HG03469 (cell line): ENCODE measurements at regions not wholly inside any gene's neighbourhood (a gene's known extent, or its start where the extent isn't known, plus 50 kb on each side); places are given as distances from the start of the nearest gene placed in this dataset.

Experiments used
- ATAC-seq: cut with Tn5 transposase; IDR thresholded peaks from one replicate; pipeline ENCODE4 v1.9.1; 2021; ENCODE audit warnings: mild to moderate bottlenecking, moderate library complexity, moderate number of reproducible peaks; ENCODE audit not compliant: unreplicated experiment

DNA sequence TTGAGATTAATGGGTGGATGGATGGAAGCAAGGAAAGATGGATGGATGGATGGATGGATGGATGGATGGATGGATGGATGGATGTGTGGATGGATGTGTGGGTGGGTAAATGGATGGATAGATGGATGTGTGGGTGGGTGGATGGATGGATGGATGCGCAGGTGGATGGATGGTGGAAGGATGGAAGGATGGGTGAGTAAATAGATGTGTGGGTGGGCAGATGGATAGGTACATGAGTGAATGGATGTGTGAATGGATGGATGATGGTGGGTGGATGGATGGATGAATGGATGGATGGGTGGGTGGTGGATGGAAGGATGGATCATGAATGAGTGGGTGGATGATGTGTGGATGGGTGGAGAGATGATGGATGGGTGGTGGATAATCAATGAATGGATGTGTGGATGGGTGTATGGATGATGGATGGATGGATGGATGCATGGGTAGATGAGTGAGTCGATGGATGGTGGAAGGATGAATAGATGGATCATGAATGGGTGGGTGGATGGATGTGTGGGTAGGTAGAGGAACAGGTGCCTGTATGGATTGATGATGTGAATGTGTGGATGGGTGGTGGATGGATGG, 375.2 kb downstream of the BRD1 start:
- no peak for ATAC-seq

DNA sequence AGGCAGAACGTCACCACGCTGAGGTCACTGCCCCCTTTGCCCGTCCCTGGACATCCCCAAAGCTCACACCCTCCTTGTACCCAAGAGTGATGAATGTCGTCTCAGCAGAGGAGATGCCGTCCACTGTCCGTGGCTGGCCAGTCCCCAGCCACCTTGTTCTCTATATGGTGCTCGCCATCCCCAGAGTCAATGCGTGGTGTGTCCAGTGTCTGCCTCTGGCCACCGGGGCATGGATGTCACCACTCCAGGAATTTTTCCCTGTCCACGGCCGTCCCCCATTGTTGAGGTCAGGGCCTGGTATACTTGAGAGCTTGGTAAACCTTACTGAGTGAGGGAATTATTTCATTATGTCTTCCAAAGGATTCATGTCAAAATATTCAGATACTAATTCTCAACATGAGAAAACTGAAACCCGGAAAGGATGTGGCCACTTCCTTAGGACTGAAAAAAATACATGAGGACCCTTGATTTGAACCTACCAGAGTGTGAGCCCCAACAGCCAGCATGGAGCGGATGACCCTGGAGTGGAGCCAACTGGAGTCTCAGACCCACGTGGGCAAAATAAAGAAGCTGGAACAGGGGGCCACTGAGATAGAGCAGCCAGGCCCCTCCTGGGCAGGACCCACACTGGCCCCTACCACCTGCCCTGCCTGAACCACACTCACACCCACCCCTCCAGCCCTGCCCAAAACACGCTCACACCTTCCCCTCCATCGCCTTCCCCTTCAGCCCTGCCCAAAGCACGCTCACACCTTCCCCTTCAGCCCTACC, 376.4 kb downstream of the BRD1 start:
- ATAC-seq = no peak

DNA sequence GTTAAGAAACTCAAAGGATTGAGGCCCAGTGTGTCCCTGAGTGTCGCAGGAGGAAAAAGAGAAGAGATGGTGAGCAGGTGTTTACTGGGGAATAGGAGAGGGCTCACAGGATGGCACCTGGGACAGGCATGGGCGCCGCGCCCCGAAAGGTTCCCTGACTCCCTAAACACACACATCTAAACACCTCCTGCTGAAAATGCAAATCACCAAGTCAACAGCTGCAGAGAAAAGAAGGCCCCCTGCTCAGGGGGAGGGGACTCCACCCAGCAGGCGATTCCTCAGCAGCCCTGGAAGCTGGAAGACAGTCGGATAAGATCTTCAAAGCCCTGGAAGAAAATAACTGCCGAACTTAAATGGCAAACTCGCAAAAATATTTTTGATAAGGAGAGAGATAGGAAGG, 377.2 kb downstream of the BRD1 start:
- no peak for ATAC-seq

DNA sequence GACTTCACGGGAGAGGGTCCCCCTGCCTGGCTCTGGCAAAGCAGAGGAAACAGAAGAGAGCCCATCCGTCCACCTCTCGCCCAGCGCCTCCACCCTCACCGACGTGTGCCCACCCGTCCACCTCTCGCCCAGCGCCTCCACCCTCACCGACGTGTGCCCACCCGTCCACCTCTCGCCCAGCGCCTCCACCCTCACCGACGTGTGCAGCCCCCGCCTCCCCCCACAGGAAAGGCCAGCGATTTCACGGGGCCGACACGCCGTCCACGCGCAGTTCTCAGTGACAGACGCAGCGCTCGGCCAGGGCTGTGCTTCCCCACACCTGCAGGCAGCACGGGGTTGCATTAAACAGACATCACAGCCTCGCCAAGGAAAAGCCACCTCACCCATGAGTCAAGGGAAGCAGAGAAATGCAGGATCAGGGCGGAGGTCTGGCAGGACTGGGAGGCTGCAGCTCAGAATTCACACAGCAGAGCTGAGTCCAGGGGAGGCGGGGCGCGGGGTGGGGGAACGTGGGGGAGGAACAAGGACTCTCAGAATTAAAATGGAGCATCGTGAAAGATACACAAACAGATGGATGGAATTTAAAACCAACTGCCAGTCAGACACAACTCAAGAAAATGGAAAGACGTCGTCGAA, 377.7 kb downstream of the BRD1 start:
- no peak for ATAC-seq

DNA sequence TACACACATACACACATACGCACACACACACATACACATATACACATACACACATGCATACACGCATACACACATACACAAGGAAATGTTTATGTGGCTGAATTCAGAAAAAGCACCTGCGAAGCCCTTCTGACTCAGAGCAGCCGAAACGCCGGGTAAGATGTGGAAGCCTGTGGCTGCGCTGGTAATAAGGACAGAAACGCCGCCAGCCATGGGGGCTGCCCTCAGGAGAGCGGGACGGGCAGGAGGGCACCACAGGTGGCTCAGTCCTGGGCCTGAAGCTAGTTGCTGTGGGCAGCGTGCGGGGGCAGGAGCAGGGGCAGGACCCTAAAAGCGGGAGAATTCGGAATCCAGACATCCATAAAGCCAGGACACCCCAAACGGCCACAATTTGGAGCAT, 378.3 kb downstream of the BRD1 start:
- ATAC-seq = no peak

DNA sequence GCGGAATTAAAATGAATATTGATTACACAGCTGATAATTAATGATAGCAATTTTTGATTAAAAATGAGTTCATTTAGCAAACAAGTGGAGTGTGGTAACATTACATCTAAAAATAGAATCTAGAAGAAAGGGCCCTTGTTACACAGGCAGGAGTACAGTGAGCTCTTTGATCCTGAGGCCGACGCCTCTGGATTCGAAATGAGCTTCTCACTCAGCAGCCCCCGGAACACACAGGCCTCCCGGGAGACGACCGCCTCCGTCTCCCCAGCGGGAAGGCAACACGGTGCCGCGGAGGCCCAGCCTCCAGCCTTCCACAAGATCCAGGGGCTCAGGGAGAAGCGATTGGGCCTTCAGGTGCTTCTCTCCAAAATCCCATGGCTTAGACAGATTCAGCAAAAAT, 379.1 kb downstream of the BRD1 start:
- ATAC-seq = no peak

DNA sequence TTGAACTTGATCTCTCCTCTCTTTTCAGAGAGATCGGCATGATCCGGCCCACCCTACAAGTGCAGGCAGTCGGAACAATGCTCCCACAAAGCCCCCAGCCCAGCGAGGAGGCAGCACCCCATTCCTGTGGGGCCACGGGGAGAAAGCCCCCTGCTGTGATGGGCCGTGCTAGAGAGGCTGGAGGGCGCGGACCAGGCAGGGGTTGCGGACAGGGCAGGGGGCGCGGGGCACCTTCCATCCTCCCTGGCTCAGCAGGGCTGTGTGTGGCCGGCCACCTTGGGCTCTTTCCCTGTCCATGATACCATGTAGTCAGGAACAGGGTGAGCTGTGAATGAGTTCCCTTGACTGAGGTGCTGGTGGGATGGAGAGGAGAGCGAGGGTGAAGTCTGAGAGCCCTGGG, 379.8 kb downstream of the BRD1 start:
- ATAC-seq = no peak

DNA sequence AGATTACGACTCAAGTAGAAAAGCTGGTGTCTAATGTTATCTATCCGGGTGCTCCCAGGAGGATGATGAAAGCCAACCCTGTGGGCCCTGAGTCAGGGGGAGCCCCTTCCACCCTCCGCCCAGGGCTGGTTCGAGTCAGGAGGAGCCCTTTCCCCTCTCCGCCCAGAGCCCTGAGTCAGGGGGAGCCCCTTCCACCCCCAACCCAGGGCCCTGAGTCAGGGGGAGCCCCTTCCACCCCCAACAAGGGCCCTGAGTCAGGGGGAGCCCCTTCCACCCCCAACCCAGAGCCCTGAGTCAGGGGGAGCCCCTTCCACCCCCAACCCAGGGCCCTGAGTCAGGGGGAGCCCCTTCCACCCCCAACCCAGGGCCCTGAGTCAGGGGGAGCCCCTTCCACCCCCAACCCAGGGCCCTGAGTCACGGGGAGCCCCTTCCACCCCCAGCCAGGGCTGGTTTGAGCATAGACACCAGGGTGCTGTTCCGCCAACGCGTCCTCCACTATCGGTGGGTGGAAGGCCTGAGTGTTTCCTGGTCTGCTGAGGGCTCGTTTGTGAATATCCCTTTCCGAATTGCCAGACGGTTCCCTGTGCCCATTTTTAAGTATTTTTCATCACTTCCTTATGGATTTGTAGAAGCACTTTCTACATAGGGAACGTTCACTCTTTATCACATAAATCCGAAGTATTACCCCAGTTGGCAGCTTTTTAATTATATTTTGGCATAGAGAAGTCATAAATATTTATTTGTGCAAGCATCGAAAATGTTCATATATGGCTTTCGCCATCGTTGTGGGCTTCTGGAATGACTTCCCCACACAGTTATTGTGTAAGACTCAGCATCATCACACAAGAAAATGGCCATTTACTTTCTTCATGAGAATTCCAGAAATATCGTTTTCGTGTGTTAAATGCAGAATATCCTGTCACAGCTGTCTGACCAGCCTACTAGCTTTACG, 380.6 kb downstream of the BRD1 start:
- ATAC-seq = no peak

DNA sequence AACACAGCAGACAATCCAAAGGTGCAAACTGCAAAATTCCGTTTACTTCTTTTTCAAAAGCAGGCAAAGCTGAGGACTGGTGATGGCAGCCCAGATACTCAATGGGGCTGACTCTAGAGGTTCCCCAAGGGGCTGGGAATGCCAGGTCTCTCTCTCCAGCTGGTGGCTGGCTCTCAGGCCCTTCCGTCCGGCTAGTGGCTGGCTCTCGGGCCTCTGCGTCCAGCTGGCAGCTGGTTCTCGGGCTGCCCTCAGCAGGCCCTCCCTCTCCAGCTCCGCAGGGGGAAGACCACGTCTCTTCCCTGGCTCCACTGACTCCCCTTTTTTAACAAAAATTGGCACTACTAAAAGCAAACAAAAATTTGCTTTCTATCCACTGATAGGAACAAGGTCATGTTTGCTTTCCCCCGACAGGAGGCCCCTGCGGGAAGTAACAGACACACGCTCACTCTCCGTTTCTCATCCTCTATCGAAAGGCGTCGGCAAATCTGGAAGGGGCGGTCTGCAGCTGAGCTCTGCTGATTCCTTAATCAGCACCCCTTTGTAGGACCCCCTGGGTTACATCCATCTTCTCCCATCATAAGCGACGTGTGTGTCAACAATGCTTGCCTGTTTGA, 381.4 kb downstream of the BRD1 start:
- ATAC-seq = no peak

DNA sequence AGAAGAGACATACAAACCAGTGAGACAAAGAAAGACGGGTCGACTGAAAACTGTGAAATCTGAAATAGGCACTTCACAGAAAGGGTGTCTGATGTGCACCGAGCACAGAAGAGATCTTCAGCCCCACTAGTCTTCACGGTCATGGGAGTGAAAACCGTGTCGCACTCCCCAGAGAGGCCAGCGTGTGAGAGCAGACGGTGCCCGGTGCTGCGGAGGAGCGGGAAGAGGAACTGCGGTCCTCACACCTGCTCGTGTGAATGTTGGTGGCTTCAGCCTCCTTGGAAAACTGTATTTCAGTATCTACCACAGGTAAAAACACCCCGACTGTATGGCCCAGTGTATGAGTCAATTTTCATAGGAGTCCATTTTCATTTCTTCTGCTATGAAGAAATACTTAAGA, 382.9 kb downstream of the BRD1 start:
- ATAC-seq = no peak

DNA sequence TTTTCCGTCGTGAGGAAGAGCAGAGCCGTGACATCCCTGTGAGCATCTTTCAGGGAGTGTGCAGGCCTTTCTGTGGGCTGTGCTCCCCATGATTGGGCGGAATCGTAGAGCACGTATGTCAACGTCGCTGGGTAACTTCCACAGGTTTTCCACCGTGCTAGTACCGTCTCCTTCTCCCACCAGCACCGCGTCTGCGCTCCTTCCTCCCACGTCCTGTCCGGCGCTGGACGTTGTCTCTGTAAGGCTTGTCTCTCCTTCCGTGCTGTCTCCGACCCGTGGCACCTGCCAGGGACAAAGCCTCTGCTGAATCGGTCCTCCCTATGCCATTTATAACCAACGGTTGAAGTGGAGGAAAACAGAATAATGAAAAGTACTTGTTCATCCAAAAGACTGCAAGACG, 386.7 kb downstream of the BRD1 start:
- ATAC-seq = no peak

DNA sequence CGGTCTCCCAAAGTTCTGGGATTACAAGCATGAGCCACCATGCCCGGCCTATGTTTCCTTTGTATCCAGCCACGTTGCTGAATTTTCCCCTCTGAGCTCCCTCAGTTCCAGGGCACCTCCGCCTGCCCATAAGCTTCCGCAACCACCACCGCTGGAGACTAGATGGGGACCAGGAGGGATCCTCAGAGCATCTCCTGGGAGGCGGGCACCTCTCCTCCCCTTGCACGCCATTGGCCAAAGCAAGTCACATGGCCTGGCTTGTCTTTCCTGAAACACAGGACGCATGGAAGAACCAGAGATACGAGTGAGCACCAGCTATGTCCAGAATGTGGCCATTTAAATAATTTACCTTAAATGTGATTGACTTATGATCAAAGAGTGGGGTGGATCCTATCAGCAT, 388.3 kb downstream of the BRD1 start:
- ATAC-seq = no peak

DNA sequence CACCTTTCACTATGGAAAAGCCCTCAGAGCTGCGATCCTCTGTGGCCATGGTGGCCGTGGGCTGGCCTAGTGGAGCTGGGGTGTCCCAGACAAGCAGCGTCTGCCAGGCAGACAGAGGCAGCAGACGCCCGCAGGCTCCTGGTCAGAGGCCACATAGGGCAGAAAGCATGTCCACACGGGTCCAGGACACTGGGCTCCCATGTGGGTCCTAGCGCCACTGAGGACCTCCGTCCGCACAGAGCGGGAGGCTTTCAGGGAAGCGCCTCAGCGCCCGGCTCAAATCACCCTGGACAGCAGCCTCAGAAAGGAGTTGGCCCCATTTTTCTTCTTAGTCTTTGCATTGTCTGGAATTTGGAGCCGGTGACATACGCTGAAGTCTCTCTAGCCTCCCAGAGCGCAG, 389.7 kb downstream of the BRD1 start:
- no peak for ATAC-seq

DNA sequence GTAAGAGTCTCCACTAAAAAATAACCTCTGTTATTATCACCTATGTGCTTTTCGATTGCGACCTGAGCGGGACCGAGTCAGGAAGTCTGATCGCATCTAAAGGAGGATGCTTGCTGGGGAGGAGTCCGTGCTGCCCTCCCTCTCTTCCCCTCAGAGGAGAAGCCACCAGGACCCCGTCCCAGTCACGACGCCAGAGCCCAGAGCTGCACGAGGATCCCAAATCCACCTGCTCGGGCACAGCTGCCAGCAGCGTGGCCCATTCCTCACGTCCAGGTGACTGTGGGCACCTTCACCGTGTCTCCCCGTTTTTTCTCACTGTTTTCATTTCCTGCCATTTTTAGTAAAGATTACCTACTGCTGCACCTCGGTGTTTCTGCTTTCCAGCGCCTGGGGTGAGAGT, 390.3 kb downstream of the BRD1 start:
- ATAC-seq = no peak

DNA sequence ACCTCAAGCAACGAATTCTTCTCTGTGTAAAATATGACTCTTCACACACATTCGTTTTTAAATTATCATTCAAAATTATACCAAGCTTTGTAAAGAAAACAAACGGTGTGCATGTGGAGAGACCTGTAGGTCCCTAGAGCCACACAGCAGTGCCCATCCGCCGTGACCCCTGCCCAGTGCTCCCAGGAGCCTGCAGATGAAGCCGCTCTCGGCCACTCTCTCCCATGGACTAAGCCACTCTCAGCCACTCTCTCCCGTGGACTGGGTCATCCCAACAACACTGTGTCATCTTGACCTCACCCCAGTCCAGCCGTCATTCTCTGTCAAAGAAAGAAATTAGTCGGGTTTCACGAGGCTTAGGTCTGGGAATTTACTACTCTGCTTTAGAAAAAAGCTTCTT, 391.6 kb downstream of the BRD1 start:
- ATAC-seq = no peak

DNA sequence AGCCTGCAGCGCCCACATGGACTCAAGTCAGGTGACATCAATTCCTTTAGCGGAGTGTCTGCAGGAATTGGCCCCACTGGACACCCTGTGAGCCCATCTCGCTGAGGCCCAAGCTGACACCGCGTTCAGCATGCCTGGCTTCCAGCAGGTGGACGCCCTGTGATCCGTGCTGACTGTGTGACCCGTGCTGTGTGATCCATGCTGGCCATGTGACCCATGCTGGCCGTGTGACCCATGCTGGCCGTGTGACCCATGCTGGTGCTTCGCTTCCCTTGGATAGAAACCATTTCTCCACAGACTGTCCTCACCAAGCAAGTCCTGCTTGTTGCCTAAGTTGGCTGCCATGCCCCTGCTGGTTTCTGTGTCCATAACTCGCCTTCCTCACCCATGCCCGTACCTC, 392.1 kb downstream of the BRD1 start:
- no peak for ATAC-seq

DNA sequence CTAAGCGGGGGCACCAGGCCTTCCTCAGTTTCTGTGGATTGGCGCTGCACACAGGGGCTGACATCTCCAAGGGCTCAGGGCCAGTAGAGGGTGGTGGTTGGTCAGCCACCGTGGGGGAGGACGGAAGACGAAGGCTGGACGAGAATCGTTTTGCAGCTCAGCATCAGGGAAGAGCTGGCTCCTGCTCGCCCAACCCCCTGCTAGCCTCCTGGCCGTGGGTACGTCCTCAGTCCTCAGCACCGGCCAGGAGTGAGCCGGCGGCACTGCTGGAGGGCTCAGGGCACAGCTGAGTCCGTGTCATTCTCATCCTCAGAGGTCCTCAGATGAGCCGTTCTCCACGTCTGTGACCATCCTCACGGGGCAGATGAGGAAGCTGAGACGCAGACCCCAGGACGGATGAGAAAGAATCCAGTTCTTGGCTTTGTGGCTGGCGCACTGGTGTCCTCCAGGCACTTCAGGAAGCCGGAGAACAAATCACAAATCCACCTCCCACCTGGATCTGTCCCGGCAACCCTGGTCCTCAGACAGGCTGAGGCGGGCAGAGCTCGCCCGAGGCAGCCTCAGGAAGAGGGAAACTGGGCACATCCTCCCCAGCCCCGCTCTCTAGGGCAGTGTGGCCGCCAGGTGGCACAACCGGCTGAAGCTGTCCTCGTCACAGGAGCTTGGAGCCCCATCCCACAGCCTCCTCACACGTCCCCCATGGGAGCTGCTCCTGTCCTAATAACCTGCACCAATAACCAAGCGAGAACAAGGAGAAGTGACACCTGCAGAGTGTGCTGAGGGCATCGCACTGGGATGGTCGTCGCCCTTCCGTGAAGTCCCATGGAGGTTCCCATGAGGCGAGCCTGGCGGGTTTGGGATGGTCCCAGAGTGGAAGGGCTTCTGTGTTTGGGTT, 393.7 kb downstream of the BRD1 start:
- no peak for ATAC-seq

DNA sequence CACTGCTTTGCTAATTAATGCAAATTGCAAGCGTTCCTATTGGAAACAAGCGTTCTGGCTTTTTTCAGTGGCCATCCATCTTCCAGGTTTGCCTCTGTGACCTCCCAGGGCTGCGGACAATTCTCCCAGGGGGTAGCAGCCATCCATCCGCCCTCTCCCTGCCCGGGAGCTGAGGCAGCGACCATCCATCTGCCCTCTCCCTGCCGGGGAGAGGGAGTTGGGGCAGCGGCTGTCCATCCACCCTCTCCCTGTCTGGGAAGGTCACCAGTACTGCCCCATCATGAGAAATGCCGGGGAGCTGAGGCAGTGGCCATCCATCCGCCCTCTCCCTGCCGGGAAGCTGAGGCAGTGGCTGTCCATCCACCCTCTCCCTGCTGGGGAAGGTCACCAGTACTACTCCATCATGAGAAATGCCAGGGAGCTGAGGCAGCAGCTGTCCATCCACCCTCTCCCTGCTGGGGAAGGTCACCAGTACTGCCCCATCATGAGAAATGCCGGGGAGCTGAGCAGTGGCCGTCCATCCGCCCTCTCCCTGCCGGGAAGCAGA, 394.7 kb downstream of the BRD1 start:
- ATAC-seq = no peak

DNA sequence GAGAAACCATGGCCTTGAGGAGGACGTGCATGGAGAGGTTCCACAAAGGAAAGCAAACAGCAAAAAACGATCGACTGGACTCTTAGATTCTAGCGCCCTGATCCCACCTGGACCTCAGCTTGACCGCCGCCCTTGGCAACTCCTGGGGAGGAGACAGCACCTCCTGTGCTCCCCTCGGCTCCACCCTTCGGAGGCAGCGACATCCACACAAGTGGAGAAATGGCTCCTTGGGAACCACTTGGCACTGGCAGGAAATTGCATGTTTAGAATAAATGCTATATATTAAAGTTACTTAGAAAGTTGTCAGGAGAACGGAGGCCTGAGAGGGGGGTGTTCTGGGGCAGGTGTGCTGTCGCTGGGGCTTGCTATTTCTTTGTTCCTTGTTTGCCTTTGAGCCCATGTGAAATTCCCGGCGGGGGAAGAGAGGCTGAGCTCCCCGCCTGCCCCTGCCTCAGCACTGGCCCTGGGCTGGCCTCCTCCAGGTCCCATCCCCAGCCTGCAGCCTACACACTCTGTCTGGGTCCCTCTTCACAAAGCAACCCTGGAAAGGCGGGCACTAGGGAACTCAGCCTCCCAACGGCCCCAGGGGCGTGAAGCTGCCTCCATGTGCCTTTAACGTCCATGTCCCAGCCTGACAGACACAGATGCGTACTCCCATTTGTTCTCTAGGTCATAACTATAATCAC, 395.3 kb downstream of the BRD1 start:
- ATAC-seq = no peak
